ENCODE measurements at regions not wholly inside any gene's neighbourhood (a gene's known extent, or its start where the extent isn't known, plus 50 kb on each side); places are given as distances from the start of the nearest gene placed in this dataset.

DNA sequence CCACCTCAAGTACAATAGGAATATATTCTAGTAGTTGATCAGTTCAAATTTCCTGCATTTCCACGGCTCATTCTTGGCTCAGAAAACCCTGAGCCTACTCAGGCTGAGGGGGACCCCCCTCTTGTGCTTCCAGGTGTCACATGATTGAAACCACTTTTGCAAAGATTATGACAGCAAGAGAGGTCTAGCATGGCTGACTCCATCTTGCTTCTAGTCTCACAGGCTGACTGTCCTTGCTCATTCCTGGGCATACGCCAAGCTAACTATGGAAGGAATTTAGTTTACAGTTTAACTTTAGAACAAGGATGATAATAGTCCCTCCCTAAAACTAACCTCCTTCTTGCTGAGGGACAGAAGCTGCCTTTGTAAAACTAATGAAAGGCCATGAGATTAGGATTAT, 154.1 kb downstream of the SNX18 start:
- DNase-seq = no peak

DNA sequence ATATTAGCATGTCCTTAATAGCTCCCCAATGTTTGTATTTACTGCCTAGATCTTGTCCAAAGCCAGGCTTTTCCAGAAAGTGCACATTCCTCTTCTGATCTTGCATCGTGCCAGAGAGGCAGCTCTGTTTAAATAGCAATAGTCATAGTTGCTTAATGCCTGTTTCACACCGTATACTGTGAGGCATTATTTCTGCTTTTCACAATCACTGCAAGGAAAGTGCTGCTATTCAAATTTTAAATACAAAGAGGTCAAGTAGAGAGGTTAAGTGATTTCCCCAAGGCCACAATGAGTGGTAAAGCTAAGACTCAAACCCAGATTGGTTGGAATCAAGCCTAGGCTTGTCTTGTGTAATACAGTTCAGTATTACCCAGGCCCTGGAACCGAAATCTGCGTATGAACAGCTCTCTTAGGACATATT, 153.6 kb downstream of the SNX18 start:
- DNase-seq = no peak

DNA sequence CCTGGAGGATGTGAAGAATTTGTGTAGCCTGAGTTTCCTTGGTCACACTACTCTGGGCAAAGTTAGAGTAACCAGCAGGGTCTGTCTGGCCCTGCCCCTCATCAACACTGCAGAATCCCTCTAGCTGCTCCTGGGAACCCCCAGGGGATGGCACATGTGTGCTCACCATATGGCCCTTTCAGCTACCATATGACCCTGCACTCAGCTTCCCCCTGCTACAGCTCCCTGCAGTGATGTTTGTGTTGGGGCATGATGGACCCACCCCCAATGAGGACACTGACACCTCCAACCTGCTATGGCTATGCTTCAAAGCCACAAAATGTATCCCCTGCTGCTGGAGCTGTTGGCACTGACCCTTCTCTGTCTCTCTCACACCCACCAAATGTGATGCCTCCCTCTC, 152.7 kb downstream of the SNX18 start:
- DNase-seq = no peak

DNA sequence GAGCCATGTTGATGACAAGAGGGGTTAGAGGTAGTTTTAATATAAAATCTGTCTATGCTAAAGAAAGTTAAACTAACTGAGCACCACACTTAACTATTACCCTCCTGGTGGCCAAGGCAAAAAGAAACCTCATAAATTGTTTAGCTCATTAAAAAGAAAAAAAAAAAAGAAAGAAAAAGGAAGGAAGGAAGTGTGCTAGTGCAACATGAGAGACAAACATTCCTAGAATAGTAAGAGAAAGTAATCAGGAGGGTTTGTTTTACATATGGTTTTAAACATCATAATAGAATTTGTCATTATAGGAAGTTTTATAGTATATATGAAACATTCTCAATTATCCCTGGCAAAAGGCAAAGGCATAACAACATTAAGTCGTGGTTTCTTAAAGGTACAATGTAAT, 152.3 kb downstream of the SNX18 start:
- DNase-seq = no peak

DNA sequence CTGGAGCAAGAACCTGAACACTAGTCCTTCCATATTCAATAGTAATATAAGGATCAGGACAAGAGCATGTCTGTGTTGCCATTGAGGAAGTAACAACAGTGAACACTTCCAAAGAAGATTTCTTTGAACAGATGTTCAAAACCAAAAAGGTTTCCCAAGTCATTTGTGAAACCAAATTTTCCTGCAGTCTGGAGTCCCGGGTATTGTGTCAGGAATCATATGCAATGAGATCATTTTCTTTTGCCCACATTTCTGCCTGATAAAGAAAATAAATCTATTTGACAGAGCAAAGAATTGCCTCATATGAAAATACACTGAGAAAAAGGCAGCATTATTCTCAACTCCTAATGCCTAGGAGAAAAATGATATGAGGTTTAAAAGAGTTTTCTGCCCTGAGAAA, 151.7 kb downstream of the SNX18 start:
- DNase-seq = no peak

DNA sequence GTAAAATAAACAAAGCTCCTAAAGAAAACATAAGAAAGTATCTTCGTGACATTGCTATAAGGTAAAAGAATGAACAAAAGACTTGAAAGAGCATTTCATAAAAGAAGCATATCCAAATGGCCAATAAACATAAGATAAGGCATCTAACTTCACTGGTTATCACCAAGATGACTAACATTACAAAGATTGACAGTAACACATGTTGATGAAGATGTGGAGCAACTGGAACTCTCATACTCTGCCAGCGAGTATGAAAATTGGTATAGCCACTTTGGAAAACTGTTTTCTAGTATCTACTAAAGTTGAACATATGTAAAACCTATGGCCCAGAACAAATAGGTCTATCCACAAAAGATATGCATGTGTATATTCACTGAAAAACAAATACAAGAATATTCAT, 150.5 kb downstream of the SNX18 start:
- no peak for DNase-seq

DNA sequence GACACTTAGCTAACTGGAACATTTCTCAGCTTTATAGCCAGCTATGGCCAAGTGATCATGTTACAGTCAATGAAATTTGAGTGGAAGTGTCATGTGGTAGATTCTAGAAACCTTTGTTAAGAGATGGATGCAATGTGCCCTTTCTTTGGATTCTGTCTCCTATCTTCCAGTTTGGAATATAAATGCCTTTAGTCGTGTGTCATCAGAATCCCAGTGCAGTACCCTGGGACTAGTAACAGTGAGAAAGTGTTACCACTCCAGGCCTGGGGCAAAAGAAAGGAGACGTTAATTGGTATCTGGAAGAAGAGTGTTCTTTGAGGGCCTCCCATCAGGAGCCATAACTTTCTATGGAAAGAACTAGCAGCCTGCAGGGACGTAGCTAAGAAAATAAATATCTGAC, 149.6 kb downstream of the SNX18 start:
- no peak for DNase-seq

DNA sequence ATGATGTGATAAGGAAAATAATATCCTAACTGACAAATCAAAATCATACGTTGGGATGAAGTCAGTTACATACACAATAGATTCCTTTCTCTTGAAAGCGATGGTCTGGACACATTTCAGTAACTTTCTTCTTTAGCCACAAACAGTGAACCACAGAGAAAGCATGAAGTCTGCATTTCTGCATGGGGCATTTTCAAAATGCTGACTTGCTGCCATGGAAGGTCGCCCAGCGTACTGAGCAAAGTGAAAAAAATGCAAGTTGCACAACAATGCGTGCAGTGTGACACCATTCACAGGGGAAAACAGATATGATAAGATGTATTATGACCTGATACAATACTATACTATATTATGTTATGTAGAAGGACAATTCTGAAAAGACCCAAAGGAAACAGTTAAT, 146.3 kb downstream of the SNX18 start:
- DNase-seq = no peak

DNA sequence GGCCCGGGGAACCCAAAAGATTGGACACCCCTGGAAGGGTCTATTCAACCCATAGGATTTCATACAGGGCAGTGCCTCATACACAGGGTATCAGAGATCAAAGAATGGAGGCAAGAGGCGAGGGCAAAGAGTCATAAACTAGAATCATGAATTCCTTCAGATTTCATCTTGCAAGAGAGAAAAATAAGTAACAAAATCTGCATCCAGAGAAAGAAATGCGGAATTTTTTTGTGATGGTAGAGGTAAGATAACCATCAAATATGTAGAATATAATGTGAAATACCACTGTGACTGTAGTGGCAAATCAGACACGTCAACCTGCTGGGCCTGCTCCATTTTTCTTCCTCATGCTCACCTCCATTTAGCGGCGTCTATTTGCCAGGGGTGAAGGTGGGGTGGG, 143.6 kb downstream of the SNX18 start:
- no peak for DNase-seq

DNA sequence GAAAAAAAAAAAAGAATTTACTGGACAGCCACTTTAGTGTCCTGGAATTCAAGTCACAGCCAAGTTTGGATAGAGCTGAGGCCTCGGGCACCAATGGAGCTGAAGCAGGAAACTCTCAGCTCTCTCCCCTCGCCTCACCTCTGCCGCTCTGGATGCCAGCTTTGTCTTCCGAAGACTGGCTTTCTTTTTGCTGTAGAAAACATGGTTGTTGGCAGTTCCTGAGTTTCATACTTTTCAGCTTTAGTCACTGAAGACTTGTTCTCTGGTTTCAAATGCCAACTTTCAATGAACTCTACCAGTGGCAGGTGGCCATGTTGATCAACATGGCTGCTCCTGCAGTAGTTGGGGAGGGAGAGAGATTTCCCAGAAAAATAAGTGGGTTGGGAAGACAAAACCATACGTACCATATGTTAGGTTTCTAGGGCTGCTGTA, 142.2 kb downstream of the SNX18 start:
- DNase-seq = no peak

DNA sequence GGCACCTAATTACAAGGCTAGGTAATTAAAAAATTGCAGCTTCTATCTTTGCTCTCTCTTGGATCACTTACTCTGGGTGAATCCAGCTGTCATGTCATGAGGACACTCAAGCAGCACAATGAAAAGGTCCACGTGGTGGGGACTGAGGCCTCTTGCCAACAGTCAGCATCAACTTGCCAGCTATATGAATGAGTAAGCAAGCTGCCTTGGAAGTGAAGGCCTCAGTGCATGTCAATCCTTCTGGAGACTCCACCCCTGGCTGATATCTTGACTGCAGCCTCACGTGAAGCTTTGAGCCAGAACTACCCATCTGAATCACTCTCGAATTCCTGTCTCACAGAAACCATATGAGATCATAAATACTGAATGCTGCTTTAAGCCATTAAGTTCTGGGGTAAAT, 140.5 kb downstream of the SNX18 start:
- no peak for DNase-seq

DNA sequence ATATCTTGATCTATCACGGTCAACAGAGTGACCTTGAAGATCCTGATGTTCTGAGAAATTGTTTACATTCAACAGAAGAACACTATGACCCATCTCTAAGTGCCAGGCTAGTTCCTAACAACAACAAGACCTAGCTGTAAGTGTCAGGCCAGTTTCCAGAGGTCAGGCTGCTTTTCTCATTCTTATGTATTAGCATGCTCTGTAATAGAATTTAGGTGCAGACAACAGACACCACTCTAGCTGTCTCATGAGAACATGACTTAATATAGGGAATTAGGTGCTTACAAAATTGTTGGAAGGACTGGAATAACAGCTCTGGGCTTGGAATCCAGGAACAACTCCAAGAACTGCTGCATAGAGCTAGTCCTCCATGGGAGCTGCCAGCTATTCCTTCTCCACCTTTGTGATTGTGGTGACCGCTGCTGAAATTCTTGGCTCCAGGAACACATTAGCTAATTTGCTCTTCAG, 138.7 kb downstream of the SNX18 start:
- no peak for DNase-seq

DNA sequence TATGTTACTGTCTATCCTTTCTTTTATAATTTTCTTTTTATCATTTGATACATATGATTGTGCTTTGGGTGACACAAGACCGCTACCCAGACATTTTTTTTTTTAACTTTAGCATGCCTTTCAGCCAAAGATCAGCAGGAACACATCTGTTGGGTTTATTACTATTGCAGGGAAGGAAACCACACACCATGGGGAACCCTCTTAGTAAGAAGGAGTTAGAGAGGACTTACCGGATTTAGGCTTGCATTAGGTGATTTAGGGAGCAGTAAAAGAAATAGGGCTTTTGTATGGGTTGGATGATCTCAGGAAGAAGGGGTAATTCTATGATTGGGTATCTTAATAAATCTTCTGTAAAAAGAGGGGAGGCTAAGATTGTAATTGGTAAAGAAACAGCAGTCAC, 138.2 kb downstream of the SNX18 start:
- no peak for DNase-seq

DNA sequence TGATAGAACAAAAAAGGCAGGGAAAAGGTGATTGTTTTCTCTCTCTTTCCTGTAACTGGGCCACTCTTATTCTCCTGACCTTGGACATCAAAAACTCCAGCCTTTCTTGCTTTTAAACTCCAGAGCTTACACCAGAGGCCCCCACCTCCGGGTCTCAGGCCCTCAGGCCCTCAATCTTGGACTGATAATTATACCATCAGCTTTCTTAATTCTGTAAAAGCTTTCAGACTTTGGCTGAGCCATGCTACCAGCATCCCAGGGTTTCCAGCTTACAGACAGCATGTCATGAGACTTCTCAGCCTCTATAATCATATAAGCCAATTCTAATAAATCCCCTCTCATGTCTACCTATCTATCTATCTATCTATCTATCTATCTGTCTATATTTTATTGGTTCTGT, 137.7 kb downstream of the SNX18 start:
- no peak for DNase-seq

DNA sequence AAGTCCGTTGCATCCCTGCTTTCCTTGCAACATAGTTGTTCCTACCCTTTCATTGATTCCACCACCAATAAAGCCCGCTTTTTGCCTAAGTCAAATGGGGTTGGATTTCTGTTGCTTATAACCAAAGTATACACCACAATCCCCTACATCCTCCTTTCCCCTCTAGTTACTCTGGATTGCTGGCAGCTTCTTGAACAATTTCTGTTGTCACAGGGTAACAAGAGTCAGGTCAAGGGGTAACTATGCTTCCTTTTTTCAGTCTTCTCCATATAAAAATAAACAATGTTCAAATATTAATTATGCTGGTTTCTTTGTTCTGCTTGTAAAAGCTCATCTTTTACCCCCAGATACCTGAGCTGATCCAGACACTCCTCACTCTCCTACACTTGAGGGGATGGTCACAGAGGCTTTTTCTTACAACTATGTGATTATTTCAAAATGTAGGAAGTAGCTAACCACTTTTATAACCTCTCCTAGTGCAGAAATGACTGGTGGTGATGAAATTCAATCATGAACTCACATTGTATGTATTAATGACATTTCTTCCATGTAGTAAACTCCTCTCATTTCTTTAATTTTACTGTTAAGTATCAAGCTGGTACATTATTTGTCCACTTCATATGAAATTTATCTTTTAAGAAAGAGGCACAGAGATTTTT, 136.5 kb downstream of the SNX18 start:
- DNase-seq = no peak

DNA sequence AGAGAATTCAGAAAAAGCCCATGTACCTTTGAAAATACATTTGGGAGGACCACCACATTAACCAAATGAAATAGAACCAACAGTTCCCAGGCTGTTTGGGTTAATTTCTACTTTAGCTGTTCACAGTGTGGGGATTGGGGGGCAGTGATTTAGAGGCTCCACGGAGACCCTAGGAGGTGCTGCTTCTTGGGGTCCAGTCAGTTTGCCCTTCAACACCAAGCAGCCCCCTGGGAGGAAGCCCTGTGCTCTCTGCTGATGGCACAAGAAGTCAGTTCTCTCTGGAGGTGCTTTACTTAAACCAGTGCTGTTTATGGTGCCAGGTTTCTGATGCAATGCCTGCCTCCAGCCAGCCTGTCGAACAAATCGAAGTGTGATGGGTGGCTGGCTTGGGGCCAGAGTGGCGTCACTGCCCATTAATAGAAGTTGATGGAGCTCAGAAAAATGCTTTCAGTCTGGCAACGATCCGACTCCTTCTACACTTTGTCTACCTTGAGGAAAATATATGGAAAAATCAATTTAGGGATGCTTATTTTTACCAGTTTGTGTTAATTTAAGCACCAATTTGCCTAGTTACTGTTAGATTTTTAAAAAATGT, 134.0 kb downstream of the SNX18 start:
- no peak for DNase-seq

DNA sequence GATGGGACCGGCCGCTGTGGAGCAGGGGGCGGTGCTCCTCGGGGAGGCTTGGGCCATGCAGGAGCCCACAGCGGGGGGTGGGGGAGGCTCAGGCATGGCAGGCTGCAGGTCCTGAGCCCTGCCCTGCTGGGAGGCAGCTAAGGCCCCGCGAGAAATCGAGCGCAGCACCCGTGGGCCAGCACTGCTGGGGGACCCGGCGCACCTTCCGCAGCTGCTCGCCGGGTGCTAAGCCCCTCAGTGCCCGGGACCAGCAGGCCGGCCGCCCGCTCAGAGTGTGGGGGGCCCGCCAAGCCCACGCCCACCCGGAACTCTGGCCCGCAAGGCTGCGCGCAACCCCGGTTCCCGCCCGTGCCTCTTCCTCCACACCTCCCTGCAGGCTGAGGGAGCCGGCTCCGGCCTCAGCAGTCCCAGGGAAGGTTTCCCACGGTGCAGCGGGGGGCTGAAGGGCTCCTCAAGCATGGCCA, 131.5 kb downstream of the SNX18 start:
- no peak for DNase-seq

DNA sequence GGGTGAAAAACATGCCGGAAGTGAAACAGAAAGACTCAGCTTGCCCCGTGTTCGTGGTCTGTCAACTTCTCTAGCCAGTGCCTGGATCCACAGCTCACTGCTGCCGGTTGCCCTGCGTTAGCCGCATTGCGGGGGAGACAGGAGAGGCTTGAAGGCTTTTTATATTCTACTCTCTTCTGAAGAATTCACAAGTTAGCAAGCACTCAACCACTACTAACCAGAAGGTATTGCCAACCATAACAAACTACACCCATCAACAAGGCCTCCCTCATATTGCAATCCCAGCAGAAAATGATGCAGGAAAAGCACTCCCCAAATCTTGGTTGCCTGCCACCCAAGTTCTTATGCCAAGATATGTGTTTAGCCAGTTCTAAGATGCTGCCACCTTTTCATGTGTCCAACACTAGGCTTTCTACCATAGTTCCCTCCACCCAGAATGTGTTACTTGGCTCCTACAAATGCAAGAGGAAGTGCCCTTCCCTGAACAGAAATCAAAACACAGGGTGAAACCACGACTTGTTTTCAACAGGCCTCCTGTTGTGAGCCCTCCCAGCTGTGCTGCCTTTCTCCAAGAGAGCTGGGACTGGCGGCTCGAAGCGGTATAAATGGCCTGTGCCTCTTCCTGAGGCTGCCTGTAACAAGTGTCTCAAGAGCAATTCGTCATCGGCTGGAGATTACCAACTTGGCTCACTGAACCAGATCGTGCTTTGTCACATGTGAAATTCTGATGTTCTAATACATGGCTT, 129.0 kb downstream of the SNX18 start:
- peak; percentile 22 for DNase-seq

DNA sequence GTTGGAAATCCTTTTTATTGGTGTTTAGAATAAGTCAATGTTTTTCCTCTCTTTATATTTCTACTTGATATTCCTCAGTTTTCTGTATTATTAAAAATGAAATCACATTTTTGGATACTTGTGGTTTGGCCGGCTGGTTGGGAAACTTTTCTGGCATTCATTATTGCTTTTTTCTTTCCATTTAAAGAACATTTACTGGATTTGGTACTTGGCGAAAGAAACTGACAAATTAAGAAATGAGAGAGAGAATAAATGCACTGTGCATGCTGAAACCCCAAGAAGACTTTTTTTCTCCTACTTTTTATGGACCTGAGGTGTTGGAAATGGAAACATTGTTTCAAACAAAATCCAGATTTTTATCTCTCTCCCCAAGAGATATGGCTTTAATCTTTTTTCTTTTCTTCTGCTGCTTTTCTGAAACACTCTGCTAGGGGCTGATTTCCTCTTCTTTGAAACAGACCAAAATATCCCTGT, 128.4 kb downstream of the SNX18 start:
- DNase-seq = no peak

DNA sequence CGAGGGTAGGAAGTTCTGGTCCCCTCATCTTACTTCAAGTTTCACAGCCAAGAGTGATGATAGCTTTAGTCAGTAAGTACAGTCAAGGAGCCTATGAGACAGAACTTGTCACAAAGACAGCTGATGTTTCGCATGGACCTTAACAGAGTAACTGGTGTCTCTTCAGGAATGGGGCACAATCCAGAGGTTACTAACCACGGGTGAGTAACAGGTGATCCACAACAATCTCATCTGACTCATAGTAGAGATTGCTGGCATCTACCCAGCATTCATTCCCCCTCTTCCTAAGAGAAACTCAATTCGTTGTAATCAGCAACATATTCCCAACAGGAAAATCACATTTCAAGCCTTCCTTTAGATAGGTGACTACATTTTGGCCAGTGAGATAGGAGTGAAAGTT, 126.7 kb downstream of the SNX18 start:
- DNase-seq = no peak

DNA sequence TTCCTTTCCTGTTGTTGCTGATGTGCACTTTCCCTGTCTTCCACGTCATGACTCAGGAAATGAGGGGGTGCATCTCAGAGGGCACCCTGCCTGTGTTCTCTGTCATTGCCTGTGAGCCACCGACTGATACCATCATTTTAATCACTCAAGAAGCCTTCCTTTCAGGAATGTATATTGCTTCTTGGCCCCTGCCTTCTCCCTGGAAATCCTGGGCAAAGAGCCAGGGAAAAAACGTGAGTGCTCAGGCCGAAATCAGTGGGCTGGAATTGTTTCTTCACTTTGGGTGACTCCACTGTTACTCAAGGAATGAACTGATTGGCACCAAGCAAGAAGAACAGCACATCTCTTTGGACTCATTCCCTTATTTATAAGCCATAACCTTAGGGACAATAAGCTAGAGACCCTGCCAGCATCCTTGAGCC, 126.1 kb downstream of the SNX18 start:
- DNase-seq = no peak

DNA sequence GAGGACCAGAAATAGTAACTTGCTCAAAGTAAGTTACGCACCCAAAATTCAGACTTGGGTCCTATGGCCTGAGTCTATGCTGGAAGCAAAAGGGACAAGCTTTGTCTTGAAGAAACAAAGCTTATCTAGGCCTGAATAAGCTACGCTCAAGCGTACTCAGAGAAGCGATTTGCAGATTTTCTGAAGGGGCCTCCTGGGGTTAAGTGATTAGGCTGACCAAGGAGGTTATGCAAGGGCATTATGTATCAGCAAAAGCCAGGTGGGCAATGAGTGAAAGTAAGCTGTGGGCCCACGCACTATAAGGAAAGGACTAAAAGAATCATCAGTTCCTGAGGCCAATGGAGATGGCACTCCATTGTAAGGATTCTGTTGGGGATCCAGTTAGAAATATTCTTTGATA, 122.1 kb downstream of the SNX18 start:
- no peak for DNase-seq

DNA sequence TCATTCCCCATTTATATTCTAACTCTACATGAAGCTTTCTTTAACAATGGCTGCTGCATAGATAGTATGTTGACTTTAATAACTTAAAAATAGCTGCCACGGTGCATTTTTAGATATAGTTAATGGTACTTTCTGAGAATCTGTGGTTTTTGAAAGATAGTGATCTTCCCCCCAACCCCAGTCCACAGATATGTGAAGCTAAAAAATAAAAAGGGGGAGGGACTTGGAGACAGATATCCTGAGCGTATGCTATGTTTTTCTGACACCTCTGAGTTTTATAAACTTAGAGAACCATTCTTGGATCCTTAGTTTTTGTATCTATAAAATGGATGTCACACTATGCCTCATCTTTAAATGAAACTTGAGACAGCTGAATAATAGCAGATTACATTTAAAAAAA, 120.5 kb downstream of the SNX18 start:
- no peak for DNase-seq

DNA sequence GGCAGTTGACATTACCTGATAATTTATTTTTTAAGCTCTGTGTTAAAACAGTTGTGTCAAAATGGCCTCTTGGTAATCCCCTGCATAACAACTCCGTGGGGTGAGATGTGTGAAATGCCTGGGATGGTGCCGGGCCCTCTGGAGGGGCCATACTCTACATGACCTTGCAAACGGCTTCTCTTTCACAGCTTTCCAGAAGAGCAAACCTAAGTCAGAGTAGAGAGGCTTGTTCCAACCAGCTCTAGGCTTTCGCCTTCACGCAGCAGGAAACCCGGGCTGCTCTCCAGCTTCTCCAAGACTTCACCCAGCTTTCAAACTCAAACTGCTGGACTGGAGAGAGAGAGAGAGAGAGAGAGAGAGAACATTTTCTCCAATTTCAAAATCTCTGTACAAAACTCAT, 120.1 kb downstream of the SNX18 start:
- DNase-seq = no peak

Measured in stimulated activated CD4-positive, alpha-beta T cell treated with anti-CD3 and anti-CD28 coated beads, Interleukin-12 subunit alpha, Interleukin-12 subunit beta, amount 100 ng/mL, for 4 hours (primary cell).